GM18870 (cell line): ENCODE measurements at regions not wholly inside any gene's neighbourhood (a gene's known extent, or its start where the extent isn't known, plus 50 kb on each side); places are given as distances from the start of the nearest gene placed in this dataset.

Source experiments
- ATAC-seq: cut with Tn5 transposase; IDR thresholded peaks from one replicate; pipeline ENCODE4 v1.9.1; 2021; ENCODE audit warnings: moderate library complexity; ENCODE audit not compliant: unreplicated experiment

DNA sequence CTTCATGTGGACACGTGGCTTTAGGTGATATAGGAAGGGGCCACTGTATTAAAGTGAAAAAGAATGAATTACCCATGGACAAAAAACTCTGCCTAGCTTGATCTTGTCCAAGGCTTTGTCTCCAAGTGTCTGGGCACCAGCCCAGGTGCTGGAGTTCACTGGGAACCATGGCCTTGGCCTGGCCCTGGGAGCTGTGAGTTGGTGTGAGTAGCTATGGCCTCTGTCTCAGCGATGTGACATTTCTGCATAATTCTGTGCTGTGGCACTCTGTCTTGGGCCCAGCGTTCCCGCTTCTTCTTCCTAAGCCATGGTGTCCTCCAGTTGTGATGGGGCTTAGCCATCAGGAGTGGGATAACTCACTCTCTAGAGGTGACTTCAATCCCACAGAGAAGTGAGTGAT is 119.0 kb upstream of the PPP2R2D start:
- ATAC-seq, result no peak

DNA sequence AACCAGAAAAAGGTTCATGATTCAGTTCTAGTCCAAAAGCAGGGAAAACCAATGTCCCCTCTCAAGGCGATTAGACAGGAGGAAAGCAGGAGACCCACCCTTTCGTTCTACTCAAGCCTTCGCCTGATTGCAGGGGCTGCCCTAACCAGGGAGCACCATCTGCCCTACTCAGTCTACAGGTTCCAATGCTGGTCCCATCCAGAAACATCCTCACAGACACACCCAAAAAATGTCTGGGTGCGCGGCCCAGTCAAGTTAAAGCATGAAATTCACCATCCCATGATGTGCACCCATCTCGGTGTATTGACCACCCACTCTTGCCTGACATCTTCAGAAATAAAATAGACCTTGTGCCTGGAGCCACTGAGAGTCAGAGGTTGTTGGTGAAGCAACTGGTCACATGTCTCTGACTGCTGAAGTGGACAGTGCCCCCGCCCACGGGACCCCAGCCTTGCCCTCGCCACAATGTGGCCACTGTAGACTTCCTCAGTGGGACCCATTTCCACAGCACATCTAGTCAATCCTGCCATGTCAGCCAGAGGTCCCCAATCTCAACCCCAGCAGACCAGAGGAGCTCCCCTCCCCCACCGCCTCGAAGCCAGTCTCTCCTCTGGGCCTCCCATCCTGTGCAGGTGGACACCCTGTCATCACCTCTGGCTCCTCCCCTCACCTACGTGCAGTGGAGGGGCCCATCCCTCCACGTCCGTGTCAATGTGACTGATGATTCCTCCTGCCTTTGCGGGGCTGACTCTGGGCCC is 116.3 kb upstream of the PPP2R2D start:
- ATAC-seq, result no peak

DNA sequence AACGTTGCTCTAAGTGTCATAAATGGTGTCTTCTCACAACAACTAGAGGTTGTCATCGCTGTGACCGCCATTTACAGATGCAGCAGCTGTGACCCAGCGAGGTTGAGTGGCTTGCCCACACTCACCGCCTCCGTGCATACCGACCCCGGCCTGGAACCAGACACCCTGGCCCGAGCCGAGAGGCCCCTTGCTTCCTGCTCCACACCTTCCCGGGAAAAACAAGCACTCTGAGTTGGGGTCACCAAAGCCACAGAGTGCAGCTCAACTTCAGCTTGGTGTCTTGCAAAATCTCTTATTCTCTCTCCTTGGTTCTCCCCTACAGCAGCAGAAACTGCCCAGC is 115.7 kb upstream of the PPP2R2D start:
- no peak for ATAC-seq

GRCh38 chr10:131786756-131787605 is 113.8 kb upstream of the PPP2R2D start:
- ATAC-seq, result no peak

DNA sequence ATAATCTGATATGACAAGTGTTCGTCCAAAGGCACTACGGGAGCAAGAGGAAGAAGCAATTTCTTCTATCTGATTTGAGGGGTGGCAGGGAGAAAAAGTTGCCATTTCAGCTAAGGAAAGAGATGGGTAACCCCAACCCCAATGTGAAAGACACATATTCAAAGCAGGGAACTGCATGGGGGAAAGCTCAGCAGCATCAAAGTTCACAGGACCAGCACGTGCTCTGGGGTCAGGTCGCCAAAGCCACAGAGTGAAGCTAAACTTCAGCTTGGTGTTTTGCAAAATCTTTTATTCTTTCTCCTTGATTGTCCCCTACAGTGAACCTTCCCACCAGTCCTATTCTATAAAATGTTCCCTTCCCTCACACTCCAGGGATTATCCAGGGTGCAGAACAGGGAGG is 112.8 kb upstream of the PPP2R2D start:
- ATAC-seq, result no peak

DNA sequence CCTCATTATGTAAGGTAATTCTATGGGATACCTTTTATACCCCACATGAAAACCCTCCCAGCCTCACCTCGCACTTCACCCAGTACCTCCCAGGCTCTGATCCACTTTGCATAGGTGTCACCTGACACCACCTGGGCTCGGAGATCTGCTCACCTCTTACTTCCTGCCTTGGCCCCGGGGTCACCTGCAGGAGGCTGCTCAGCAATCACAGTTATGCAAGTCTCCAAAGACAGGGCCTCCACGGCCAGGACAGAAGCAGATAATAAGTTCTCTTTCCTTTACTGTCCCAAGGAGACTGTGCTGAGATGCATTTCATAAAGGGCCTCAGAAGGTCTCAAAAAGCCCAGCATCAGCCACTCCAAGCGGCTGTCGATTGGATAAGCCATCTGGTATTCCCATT is 112.4 kb upstream of the PPP2R2D start:
- ATAC-seq, result no peak

GRCh38 chr10:131789516-131789915 is 111.3 kb upstream of the PPP2R2D start:
- ATAC-seq, result no peak

DNA sequence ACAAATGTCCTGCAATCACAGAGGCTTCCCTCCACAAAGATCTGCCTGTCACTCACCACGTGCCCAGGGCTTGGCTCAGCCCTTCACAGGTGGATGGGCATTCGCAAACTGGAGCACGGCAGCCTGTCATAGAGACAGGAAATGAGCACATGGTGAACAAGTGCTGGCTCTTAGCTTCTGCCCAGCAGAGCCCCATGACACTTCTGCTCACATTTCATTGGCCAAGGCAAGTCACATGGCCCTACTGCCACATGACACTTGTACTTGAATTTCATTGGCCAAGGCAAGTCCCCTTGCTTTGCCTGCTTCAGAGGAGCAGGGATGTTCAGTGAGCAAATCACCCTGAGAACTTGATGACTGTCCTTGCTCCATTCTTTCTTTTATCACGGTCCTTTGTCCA is 110.8 kb upstream of the PPP2R2D start:
- ATAC-seq, result no peak

DNA sequence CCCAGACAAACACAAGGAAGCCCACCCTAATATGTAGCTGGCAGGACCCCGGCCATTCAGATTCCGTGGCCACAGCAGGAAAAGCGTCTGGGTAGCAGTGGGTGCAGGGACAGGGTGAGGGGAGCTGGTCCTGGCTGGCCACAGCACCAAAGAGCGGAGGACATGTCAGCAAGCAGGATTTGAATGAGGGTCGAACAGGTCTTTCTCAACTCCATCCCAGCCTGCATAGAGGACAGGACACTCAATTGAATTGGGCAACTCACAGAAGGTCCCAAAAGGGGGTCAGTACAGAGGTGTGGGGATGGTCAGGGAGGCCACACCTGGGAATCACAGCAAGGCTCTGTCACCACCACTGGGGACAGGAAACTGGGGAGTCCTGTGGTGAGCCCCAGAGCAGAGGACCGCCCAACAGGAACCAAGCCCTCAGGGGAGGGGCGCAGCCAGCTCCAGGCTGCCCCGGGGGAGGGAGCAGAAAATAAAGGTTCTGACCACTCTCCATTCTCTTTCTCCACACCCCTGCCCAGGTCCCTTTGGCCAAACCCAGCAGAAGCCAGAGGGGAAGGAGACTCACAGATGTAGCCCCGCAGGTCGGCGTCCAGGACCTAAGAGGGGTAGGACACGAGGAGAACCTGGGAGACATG is 108.7 kb upstream of the PPP2R2D start:
- no peak for ATAC-seq

DNA sequence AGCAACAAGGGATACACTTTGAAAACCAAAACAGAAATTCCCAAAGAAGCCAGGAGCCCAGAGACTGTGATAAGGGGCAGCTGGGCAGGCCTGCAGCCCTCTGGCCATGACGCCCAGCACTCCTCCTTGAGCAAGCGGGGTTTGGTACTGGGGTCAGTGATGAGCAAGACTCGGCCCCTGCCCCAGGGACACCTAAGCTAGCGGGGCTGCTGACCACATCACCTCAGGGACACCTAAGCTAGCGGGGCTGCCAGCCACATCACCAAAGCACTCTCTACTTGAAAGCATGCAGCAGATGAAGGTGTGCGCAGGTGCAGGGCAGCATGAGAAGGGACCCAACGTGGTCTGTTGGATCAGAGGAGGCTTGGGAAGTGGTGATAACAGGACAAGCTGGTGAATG is 108.0 kb upstream of the PPP2R2D start:
- ATAC-seq, result no peak

- no peak for ATAC-seq
These were observed 105.0 kb upstream of the PPP2R2D start for GRCh38 chr10:131795761-131796160.

DNA sequence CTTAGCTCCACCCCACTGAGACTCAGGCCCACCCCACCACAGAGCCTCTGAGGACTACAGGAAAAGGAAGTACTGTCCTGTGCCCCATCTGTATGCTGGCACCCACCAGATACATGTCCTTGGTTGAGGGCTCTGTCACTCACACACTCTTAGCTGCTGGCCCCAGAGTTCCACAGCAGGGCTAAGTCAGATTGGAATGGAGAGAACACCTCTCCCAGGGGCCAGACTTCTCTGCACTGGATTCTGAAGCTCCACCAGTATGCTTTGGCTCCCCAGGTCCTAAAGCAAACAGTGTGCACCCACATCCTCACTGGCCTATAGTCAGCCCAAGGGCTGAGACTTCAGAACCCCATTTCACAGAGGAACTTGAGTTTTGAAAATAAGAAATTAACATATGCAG is 103.2 kb upstream of the PPP2R2D start:
- no peak for ATAC-seq

GRCh38 chr10:131799429-131799828 is 101.4 kb upstream of the PPP2R2D start:
- no peak for ATAC-seq

DNA sequence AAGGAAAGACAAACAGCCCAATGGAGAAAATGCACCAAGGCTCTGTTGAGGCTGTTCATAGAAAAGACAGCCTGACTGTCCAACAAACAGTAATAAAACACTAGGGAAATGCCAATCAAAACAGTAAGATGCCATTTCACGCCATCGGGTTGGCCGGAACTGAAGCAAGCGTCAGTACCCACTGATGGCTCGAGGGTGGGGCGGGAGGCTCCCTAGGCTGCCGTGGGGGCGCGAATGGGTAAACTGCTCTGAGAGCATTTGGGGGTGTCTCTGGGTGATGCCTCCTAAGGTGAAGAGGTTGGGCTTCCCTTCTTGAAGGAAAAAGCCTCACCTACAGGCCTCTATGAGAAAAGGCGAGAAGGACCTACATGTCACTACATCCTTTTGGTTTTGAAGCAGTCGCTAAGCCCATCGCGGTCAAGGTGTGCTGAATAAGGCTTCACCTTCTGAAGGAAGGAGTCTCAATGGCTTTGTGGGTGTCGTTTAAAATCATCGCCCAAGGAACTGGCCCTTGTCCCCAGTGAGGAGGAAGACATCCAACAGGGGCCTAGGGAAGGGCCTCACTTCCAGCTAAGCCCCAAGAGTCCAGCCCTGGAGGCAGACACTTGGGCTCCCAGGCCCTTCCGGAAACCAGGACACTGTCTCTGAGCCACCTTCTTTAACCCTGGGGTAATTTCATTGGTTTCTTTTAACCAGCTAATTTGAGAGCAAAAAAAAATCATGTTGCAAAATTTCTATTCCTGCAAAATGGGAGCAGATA is 98.5 kb upstream of the PPP2R2D start:
- no peak for ATAC-seq

DNA sequence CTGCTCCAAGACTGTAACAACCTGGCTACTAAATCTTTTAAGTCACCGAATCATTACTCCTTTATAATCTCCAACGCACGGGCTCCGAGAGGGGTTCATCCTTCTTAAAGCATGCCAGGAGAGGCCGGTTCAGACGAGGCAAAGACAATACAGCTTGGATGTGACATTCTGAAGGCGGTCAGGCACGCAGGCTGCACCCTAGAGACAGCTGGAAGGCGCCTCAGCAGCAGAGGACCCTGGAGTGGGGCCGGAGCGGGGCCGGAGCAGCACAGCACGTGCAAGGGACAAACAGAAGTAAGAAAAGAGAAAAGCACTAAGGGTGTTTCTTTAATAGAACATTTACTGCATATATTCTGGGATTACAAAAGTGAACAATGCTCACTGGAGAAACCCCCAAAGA is 97.8 kb upstream of the PPP2R2D start:
- ATAC-seq, result no peak

- no peak for ATAC-seq
These were observed 96.9 kb upstream of the PPP2R2D start for GRCh38 chr10:131803860-131804425.

DNA sequence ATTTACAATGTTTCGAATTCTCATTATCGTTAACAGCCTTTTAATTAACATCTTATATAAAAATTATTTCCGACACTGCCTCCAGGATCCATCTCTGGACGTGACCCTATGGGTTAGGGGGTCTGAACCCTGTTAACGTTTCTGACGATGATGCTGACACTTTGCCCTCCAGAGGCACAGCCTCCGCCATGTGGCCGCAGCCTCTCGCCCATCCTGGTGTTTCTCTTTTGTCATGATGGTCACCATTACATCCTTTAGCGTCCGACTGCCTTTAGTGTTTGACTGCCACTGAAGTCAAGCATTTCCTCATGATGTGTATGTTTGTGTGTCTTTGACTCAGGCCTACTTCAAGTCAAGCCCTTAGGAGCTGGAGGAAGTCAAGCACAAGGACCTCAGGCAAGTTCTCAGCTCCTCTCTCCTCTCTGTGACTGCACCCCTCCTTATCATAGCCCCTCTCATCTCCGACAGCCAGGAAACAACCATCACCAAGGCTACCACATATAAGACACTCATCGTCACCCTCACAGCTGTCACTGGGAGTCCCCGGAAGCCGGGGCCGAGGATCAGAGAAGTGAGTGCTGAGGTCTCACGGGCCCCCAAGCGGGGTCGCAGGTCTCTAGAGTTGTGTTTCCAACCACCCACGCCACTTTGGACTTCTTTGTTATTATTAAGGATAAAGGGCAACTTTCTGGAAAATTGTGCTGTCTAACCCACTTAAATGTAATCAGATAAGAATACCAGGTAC is 96.1 kb upstream of the PPP2R2D start:
- no peak for ATAC-seq

DNA sequence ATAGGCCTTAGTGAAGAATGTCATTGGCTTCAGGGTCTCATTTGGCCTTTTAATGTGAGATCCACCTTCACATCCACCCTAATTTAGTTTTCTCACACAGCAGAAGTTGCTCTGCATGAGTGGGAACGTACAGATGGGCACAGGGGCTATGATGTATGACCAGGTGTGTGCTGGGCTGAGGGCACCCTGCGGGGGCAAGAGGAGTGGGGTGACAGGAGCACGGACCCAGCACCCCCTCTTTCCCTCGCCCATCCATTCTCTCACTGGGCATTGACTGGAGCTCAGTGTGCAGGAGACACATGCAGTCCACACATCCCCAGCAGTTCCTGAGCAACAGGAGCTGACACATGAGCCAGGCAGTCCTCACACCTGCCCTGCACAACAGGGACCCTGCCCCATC is 95.1 kb upstream of the PPP2R2D start:
- ATAC-seq, result no peak

DNA sequence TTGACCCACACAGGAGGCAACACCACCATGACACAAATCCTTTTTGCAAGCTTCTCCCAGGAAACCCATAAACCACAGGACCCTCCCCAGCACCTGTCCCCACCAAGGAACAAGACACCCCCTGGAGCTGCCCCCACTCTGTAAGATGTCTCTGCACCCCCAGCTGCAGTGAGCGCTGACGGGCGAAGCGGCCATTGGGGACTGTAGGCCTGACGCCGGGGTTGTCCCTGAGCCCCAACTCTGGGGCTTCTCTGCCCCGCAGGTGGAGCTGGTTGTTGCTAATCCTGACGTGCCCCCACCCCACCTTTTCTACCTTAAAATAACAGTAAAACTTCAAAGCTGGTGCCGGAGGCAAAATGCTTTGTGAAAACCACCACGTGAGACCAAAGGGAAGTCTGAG is 94.7 kb upstream of the PPP2R2D start:
- ATAC-seq, result no peak

DNA sequence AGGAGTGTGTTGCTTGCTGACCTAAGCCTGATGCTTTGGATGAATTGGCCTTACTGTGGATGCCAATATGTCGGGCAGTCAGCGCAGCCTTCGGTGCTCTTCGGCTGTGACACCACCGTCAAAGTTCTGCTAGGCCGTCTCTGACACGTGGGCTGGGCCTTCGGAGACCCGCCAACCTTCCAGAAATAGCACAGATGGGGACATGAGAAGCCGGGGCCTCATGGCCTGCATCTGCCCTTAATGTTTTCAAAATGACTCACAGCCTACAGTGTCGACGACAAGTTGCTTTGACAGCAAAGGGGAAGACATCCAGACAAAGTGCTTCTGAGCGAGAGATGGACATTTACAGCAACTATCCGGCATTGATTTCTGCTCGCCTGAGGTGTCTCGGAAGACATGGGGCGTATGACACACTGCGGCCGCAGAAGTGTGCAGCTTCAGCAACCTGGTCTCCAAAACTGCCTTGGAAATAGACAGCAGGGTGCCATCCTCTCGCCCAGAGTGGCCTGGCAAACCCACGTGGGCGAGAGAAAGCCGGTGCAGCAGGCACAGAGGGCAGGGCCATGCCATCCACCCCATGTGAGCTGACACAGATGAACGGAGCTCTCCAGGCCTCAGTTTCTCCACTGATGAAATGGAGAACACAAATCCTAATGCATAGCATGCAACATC is 94.0 kb upstream of the PPP2R2D start:
- ATAC-seq, result no peak
